GM06990 (cell line): ENCODE measurements at regions not wholly inside any gene's neighbourhood (a gene's known extent, or its start where the extent isn't known, plus 50 kb on each side); places are given as distances from the start of the nearest gene placed in this dataset.

Experiments
- DNase-seq: peaks from one replicate; pipeline ENCODE4 v3.0.0-alpha.2; 2011; ENCODE audit not compliant: insufficient read length; ENCODE audit errors: extremely low read depth
- H3K27me3 ChIP-seq: replicated peaks from 2 replicates; pipeline ENCODE4 v1.6.0; 2011; ENCODE audit warnings: low read length; ENCODE audit not compliant: control insufficient read depth, insufficient read depth
- H3K36me3 ChIP-seq: 2 replicates; pipeline ENCODE4 v1.5.1; 2011; ENCODE audit warnings: low read length; ENCODE audit not compliant: control insufficient read depth, insufficient read depth
- H3K4me3 ChIP-seq: replicated peaks from 2 replicates; pipeline ENCODE4 v1.5.1; 2011; ENCODE audit warnings: low read depth, mild to moderate bottlenecking, control low read depth, low read length
- CTCF ChIP-seq: IDR thresholded peaks from 2 replicates; pipeline ENCODE4 v1.5.1; 2011; ENCODE audit warnings: low read length, control low read depth, mild to moderate bottlenecking, inconsistent platforms; ENCODE audit not compliant: insufficient read depth, poor library complexity, severe bottlenecking

- TF ChIP-seq CTCF = no peak
- H3K36me3 ChIP-seq = no peaks in the 10 kb centered on the region
- H3K27me3 ChIP-seq = no peaks in the 10 kb centered on the region; the same call in 1 of the 2 replicates
- DNase-seq = no peak
- no peak overlapping the region for H3K4me3 ChIP-seq
These were observed 95.5 kb upstream of the UBAC2 start for GRCh38 chr13:99105160-99105559.

- no peaks in the 10 kb centered on the region for H3K27me3 ChIP-seq
- no peak for TF ChIP-seq CTCF
- DNase-seq = no peak
- no peak overlapping the region for H3K4me3 ChIP-seq
- no peaks in the 10 kb centered on the region for H3K36me3 ChIP-seq
These were observed 87.3 kb upstream of the UBAC2 start for GRCh38 chr13:99113351-99113750.

- TF ChIP-seq CTCF = no peak
- Histone ChIP-seq H3K27me3 (no peaks in the 10 kb centered on the region), H3K36me3 (no peaks in the 10 kb centered on the region), H3K4me3 (no peak overlapping the region)
- DNase-seq = no peak
These were observed 82.5 kb upstream of the UBAC2 start for GRCh38 chr13:99118179-99118578.

- no peak for DNase-seq
- no peak overlapping the region for H3K4me3 ChIP-seq
- no peaks in the 10 kb centered on the region for H3K36me3 ChIP-seq
- TF ChIP-seq CTCF = no peak
- no peaks in the 10 kb centered on the region for H3K27me3 ChIP-seq
These were observed 81.0 kb upstream of the UBAC2 start for GRCh38 chr13:99119656-99120055.

- Histone ChIP-seq H3K27me3 (no peaks in the 10 kb centered on the region), H3K4me3 (no peak overlapping the region), H3K36me3 (no peaks in the 10 kb centered on the region)
- DNase-seq = no peak
- no peak for TF ChIP-seq CTCF
These were observed 79.9 kb upstream of the UBAC2 start for GRCh38 chr13:99120751-99121150.

- no peak for DNase-seq
- H3K27me3 ChIP-seq = no peaks in the 10 kb centered on the region
- no peak for TF ChIP-seq CTCF
- no peak overlapping the region for H3K4me3 ChIP-seq
- no peaks in the 10 kb centered on the region for H3K36me3 ChIP-seq
These were observed 78.5 kb upstream of the UBAC2 start for GRCh38 chr13:99122171-99122570.
